ENCODE measurements at regions not wholly inside any gene's neighbourhood (a gene's known extent, or its start where the extent isn't known, plus 50 kb on each side); places are given as distances from the start of the nearest gene placed in this dataset.
"Not testable (repeated sequence)": the region's sequence is repeated elsewhere in the genome, so short reads cannot be mapped to it uniquely, and the experiment has no call there.

GRCh38 chr4:125582302-125582701, 267.5 kb downstream of the FAT4 start:
- DNase-seq (ENCODE audit: low spot score) = no peak
- FAIRE-seq = no peak

GRCh38 chr4:125590158-125590557, 275.4 kb downstream of the FAT4 start:
- FAIRE-seq = no peak

GRCh38 chr4:125591290-125591689, 276.5 kb downstream of the FAT4 start:
- no peak for DNase-seq (ENCODE audit: low spot score)
- no peak for FAIRE-seq

More at GRCh38 chr4:125590158-125590557, 275.4 kb downstream of the FAT4 start:
- no peak for DNase-seq (ENCODE audit: low spot score)

GRCh38 chr4:125594056-125594602, 279.4 kb downstream of the FAT4 start:
- FAIRE-seq = no peak
- DNase-seq (ENCODE audit: low spot score) = no peak

- not testable (repeated sequence) for FAIRE-seq; DNase-seq (ENCODE audit: low spot score)
These were observed 291.2 kb downstream of the FAT4 start for GRCh38 chr4:125605926-125606325.

- DNase-seq (ENCODE audit: low spot score) (no peak), FAIRE-seq (no peak)
These were observed 305.5 kb downstream of the FAT4 start for GRCh38 chr4:125620066-125620860.

GRCh38 chr4:125624951-125625350, 310.2 kb downstream of the FAT4 start:
- FAIRE-seq (no peak), DNase-seq (ENCODE audit: low spot score) (no peak)

- no peak for DNase-seq (ENCODE audit: low spot score)
- no peak for FAIRE-seq
These were observed 312.2 kb downstream of the FAT4 start for GRCh38 chr4:125626946-125627345.

GRCh38 chr4:125639182-125639621, 324.4 kb downstream of the FAT4 start:
- FAIRE-seq = no peak
- no peak for DNase-seq (ENCODE audit: low spot score)

GRCh38 chr4:125641611-125642010, 326.9 kb downstream of the FAT4 start:
- FAIRE-seq (no peak), DNase-seq (ENCODE audit: low spot score) (no peak)

- no peak for DNase-seq (ENCODE audit: low spot score)
- no peak for FAIRE-seq
These were observed 327.9 kb downstream of the FAT4 start for GRCh38 chr4:125642645-125643044.

GRCh38 chr4:125649452-125649851, 334.7 kb downstream of the FAT4 start:
- FAIRE-seq (no peak), DNase-seq (ENCODE audit: low spot score) (no peak)

GRCh38 chr4:125650557-125650956, 335.8 kb downstream of the FAT4 start:
- FAIRE-seq (no peak), DNase-seq (ENCODE audit: low spot score) (no peak)

- not testable (repeated sequence) for FAIRE-seq; DNase-seq (ENCODE audit: low spot score)
These were observed 337.1 kb downstream of the FAT4 start for GRCh38 chr4:125651707-125652357.

- no peak for DNase-seq (ENCODE audit: low spot score)
- FAIRE-seq = no peak
These were observed 344.0 kb downstream of the FAT4 start for GRCh38 chr4:125658773-125659172.

- no peak for FAIRE-seq
These were observed 349.4 kb downstream of the FAT4 start for GRCh38 chr4:125663896-125664767.

GRCh38 chr4:125666635-125667034, 351.9 kb downstream of the FAT4 start:
- FAIRE-seq = no peak
- DNase-seq (ENCODE audit: low spot score) = no peak

More at GRCh38 chr4:125663896-125664767, 349.4 kb downstream of the FAT4 start:
- no peak for DNase-seq (ENCODE audit: low spot score)

GRCh38 chr4:125676156-125676555, 361.4 kb downstream of the FAT4 start:
- DNase-seq (ENCODE audit: low spot score) (no peak), FAIRE-seq (no peak)

GRCh38 chr4:125676583-125676982, 361.8 kb downstream of the FAT4 start:
- DNase-seq (ENCODE audit: low spot score) = no peak
- FAIRE-seq = no peak

- DNase-seq (ENCODE audit: low spot score) (no peak), FAIRE-seq (no peak)
These were observed 363.0 kb downstream of the FAT4 start for GRCh38 chr4:125677665-125678307.

GRCh38 chr4:125679989-125680388, 365.2 kb downstream of the FAT4 start:
- DNase-seq (ENCODE audit: low spot score) (no peak), FAIRE-seq (no peak)
